Neuron (in vitro differentiated cells): ENCODE measurements at regions not wholly inside any gene's neighbourhood (a gene's known extent, or its start where the extent isn't known, plus 50 kb on each side); places are given as distances from the start of the nearest gene placed in this dataset.

Source experiments
- H2AFZ ChIP-seq: one replicate; pipeline ENCODE4 v1.6.1; 2013; ENCODE audit warnings: low read depth, mild to moderate bottlenecking, inconsistent platforms, low read length, moderate library complexity
- H3K27me3 ChIP-seq: one replicate; pipeline ENCODE4 v1.6.1; 2013; ENCODE audit warnings: low read length; ENCODE audit not compliant: insufficient read depth
- H3K36me3 ChIP-seq: one replicate; pipeline ENCODE4 v1.6.1; 2013; ENCODE audit warnings: low read length; ENCODE audit not compliant: insufficient read depth
- H3K4me1 ChIP-seq: one replicate; pipeline ENCODE4 v1.6.1; 2013; ENCODE audit warnings: low read length; ENCODE audit not compliant: insufficient read depth
- H3K4me3 ChIP-seq: 2 replicates; pipeline ENCODE4 v1.5.1; 2013; ENCODE audit warnings: mild to moderate bottlenecking, low read length, moderate library complexity
- H3K9me3 ChIP-seq: one replicate; pipeline ENCODE4 v1.6.1; 2013; ENCODE audit warnings: low read length

DNA sequence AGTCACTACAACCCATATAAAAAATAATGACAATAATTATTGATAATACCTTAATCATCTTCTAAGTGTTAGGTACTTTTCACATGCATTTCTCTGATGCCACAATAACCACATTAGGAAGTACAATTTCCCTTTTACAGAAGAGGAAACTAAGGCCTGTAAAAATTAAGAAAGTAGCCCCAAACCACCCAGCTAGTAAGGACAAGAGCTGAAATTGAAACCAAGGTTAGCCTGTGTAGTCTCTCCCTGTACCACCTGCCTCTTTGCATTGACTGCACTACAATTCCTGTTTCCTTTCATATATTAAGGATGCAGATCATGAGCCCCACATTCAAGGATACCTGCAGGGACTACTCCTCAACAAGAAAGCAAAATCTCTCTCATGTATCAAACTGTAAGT, 288.8 kb downstream of the GPATCH2 start:
- Histone ChIP-seq H3K4me3 (no peak overlapping the region), H3K9me3 (no peaks in the 10 kb centered on the region), H3K4me1 (peaks cover 3% of the 10 kb centered on the region), H3K36me3 (no peaks in the 10 kb centered on the region), H3K27me3 (no peaks in the 10 kb centered on the region), H2AFZ (no peak overlapping the region)

DNA sequence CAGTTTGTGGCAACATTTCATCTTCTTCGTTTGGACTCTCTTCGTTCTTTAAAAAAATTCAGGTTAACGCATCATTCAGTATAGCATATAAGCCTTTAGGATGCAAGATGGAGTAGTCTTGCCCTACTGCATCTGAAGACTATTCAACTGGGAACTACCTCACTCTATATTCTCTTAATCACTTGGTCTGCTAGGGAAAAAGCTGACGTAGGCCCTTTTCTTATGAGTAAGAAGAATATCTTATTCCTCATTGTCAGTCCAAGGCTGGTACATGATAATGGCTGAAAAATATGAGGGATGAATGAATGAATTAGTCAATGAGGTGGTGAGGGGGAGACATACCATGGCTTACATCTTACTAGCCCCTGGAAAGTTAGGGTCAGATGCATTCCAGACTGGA, 294.2 kb downstream of the GPATCH2 start:
- Histone ChIP-seq H2AFZ (no peak overlapping the region), H3K4me1 (no peaks in the 10 kb centered on the region), H3K9me3 (no peaks in the 10 kb centered on the region), H3K36me3 (no peaks in the 10 kb centered on the region), H3K4me3 (no peak overlapping the region), H3K27me3 (no peaks in the 10 kb centered on the region)

DNA sequence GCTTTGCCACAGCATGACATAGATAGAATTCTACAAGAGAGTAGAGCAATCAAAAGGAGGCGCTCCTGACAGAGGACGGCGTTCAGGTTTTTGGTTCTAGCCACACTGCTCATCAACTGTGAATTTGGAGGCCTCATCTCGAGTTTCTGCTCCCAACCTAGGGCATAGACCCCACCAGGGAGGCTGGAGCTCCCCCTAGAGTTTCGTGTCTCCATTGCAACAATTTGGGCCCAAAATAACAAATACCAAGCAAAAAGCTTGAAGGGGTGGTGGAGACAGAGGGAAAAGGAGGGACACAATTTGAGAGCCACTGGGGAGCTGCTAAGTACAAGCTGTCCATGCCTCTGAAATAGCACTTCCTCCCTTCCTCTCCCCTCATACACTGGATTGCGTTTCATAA, 297.0 kb downstream of the GPATCH2 start:
- Histone ChIP-seq H3K27me3 (no peaks in the 10 kb centered on the region), H3K4me1 (no peaks in the 10 kb centered on the region), H3K36me3 (no peaks in the 10 kb centered on the region), H3K4me3 (no peak overlapping the region), H3K9me3 (no peaks in the 10 kb centered on the region), H2AFZ (no peak overlapping the region)

DNA sequence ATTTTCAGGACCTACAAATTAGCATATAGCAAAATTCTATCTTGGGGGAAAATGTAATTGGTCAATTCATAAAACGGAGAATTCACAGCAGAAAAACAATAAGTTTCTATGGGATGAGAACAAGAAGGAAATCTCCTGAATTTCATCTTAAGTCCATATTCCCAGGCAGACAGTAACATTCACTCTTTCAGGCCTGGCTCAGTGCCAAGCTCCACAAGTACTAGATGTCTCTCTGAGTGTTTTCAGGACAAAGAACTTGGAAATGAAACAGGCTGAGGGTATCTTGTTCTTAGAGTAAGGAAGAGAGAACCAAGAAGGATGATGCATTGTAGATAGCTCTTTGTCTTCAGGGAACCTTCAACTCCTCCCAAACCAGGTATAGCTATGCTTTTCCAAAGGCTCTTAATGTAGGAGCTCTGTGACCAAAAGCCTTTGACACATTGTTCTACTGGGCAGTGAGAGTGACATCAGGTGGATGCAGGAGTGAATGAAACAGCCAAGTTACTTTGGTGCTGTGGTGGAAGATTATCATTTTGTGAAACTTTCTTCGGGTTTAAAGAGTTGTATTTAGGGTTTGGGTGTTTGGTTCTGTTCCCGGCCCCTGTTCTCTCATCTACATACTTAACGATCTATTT, 298.3 kb downstream of the GPATCH2 start:
- Histone ChIP-seq H3K36me3 (no peaks in the 10 kb centered on the region), H3K4me1 (no peaks in the 10 kb centered on the region), H3K27me3 (no peaks in the 10 kb centered on the region)

DNA sequence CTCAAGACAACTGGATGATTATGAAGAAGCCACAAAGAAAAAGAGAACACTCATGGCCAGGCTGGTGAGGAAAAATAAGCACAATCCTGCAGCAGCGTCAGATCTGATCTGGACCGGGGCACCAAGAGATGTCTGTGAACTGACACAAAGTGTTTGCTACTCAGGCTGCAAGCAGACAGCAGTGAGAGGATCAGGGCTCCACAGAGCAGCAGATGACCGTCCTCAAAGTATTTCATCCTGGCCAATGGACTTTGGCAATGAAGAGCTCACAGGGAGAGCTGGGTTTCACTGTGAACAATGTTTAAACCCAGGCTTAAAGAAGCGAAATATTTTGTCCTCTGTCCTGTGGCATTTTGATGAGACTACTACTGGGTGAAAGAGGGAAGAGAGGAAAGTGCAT, 299.2 kb downstream of the GPATCH2 start:
- no peak overlapping the region for H2AFZ ChIP-seq
- H3K4me1 ChIP-seq: no peaks in the 10 kb centered on the region
- H3K4me3 ChIP-seq: no peak overlapping the region
- no peaks in the 10 kb centered on the region for H3K27me3 ChIP-seq
- H3K36me3 ChIP-seq: no peaks in the 10 kb centered on the region
- H3K9me3 ChIP-seq: no peaks in the 10 kb centered on the region

More for the DNA sequence above, 298.3 kb downstream of the GPATCH2 start:
- no peaks in the 10 kb centered on the region for H3K9me3 ChIP-seq
- no peak overlapping the region for H2AFZ ChIP-seq
- no peak overlapping the region for H3K4me3 ChIP-seq

DNA sequence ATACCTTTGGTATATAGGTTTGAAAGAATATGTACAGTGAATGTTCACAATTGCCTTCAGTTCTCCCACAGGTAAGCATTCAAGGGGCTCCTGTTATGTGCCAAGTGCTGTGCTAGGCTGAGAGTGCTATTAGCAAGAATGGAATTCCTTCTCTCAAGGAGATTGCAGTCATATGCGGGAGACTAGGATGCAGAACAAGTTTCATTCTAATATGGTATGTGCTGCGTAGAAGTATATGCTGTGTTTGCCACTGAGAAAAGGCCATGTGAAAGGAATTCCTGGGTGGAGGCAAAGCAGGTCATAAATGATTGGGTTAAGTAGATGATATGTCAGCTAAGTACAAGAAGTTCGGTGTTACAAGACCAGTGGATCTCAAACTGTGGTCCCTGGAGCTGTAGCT, 303.0 kb downstream of the GPATCH2 start:
- H3K4me1 ChIP-seq: no peaks in the 10 kb centered on the region
- no peak overlapping the region for H2AFZ ChIP-seq
- no peaks in the 10 kb centered on the region for H3K36me3 ChIP-seq
- H3K27me3 ChIP-seq: no peaks in the 10 kb centered on the region
- no peak overlapping the region for H3K4me3 ChIP-seq
- H3K9me3 ChIP-seq: no peaks in the 10 kb centered on the region

DNA sequence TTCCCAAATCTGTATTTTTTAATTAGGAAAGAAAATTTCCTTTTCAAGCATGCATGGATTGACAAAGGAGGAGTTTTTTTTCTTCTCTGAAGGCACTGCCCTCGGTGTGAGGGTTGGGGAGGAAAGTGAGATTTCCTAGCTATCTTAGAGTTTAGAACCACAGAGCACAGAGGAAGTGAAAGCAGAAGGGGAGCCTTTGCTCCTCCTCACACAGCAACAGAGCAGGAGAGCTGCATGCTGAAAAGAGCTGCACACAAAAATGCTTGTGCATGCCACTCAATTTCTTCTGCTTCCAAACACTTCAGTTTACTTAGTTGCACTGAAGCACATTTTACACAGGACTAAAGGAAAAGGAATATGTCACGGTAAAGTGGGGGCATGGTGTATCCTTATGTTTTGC, 308.1 kb downstream of the GPATCH2 start:
- Histone ChIP-seq H3K4me3 (no peak overlapping the region), H3K4me1 (no peaks in the 10 kb centered on the region), H3K9me3 (no peaks in the 10 kb centered on the region), H3K27me3 (no peaks in the 10 kb centered on the region), H2AFZ (no peak overlapping the region), H3K36me3 (no peaks in the 10 kb centered on the region)

DNA sequence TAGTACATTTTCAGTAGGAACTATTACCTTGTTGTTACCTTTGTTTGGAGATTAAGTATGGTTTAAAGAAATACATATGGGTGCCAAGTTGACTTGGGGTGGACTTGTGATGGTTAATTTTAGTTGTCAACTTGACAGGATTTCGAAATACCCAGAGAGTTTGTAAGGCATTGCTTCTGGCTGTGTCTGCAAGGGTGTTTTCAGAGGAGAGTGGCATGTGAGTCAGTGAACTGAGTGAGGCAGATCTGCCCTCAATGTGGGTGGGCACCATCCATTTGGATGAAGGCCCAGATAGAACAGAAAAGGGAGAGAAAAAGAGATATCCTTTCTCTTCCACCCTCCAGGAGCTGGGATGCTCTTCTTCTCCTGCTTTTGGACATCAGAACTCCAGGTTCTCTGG, 315.5 kb downstream of the GPATCH2 start:
- Histone ChIP-seq H3K4me3 (no peak overlapping the region), H3K36me3 (no peaks in the 10 kb centered on the region), H3K27me3 (no peaks in the 10 kb centered on the region), H3K4me1 (no peaks in the 10 kb centered on the region), H2AFZ (no peak overlapping the region), H3K9me3 (no peaks in the 10 kb centered on the region)

DNA sequence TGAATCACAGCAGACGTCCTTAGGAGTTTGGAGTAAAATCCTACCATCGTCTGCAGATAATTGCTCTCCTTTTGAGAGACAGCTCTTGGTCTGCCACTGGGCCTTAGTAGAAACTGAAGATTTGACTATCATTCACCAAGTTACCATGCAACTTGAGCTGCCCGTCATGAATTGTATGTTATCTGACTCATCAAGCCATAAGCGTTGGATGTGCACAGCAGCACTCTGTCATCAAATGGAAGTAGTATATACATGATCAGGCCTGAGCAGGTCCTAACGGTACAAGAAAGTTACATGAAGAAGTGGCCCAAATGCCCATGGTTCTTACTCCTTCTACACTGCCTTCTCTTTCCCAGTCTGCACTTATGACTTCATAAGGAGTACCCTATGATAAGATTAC, 317.8 kb downstream of the GPATCH2 start:
- no peaks in the 10 kb centered on the region for H3K4me1 ChIP-seq
- no peaks in the 10 kb centered on the region for H3K9me3 ChIP-seq
- H3K36me3 ChIP-seq: no peaks in the 10 kb centered on the region
- H3K4me3 ChIP-seq: no peak overlapping the region
- no peak overlapping the region for H2AFZ ChIP-seq
- H3K27me3 ChIP-seq: no peaks in the 10 kb centered on the region

DNA sequence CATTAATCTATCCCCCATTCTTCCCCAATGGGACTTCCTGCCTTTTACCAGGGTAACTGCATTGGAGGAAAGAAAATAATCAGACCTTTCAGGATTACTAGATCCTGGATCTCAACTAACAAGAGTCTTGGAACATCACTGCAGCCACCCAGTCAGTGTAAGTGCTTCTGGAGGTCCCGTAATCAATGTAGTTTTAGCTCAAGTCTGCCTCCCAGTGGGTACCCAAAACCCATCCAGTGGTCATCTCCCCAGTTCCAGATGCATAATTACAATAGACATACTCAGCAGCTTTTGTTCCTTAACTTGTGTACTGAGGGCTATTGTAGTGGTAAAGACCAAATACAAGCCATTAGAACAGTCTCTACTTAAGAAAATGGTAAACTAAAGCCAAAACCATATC, 319.1 kb downstream of the GPATCH2 start:
- H3K4me3 ChIP-seq: no peak overlapping the region
- H2AFZ ChIP-seq: no peak overlapping the region
- H3K27me3 ChIP-seq: no peaks in the 10 kb centered on the region
- H3K4me1 ChIP-seq: no peaks in the 10 kb centered on the region
- no peaks in the 10 kb centered on the region for H3K9me3 ChIP-seq
- H3K36me3 ChIP-seq: no peaks in the 10 kb centered on the region

DNA sequence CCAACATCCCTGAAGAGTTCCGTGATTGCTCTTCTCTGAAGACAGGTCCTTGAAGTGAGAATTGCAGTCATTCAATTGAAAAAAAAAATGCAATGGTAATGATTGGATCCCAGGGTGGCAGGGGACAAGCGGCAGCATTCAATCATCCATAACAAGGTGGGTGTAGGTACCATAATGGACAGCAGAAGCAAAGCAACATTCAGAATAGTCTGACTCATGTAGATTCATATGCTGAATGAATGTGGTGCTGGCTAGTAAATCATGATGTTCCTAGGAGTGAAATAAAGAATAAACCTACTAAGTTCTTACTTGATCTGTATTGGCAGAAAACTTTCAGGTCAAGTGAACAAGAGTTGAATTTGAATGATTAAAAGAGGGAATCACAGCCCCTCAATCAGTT, 319.6 kb downstream of the GPATCH2 start:
- no peak overlapping the region for H3K4me3 ChIP-seq
- H3K36me3 ChIP-seq: no peaks in the 10 kb centered on the region
- no peaks in the 10 kb centered on the region for H3K9me3 ChIP-seq
- H3K27me3 ChIP-seq: no peaks in the 10 kb centered on the region
- H2AFZ ChIP-seq: no peak overlapping the region
- no peaks in the 10 kb centered on the region for H3K4me1 ChIP-seq

DNA sequence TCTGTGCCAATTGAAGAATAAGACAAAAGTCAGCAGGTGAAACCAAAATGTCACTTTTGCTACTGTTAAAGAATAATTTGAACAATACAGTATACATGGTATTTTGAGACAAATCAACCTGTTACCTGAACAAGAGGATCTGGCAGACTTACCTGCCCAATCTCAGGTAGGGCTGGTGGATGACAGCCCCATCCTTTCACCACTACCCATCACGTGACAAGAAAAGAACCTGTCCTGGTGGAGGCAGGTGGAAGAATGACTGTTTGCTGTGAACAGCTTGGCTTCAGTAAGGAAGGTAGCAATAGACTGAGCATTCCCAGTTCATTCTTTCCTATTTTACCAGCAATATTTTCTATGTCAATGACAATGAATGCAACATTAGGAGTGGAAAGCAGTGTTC, 349.6 kb downstream of the GPATCH2 start:
- Histone ChIP-seq H2AFZ (no peak overlapping the region), H3K36me3 (no peaks in the 10 kb centered on the region), H3K27me3 (no peaks in the 10 kb centered on the region), H3K4me3 (no peak overlapping the region), H3K9me3 (no peaks in the 10 kb centered on the region), H3K4me1 (no peaks in the 10 kb centered on the region)

DNA sequence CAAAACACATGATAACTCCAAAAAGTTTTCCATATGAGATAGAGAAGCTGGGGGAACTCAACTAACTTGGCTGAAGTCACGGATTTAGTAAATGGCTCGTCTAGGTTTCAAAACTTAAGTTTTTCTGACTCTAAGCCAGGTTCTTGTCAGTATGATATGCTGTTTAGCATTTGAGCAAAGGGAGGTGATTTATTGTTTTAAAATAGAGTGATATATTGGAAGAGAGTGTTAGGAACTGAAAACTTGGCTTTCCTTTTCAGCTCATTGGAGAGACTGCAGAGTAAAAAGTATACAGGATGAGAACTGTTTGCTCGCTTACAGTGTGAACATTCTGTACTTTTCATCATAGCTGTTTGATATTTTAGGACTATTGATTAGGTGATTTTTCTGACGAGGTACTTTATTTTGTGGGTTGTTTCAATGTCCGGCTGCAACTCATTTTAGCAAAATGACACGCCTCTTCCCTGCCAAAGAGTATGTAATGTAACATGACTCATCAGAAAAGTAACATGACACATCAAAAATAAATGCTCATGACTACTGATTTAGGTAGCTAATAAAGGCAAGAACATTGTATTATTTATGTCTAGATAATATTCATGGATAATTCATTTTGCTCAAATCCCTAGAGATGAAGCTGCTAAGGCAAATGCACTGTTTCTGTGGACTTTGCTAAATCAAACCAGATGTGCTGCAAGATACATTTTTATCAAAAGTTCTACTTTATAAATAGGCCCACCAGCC, 355.1 kb downstream of the GPATCH2 start:
- H3K36me3 ChIP-seq: no peaks in the 10 kb centered on the region
- no peak overlapping the region for H3K4me3 ChIP-seq
- H2AFZ ChIP-seq: no peak overlapping the region
- no peaks in the 10 kb centered on the region for H3K27me3 ChIP-seq
- no peaks in the 10 kb centered on the region for H3K4me1 ChIP-seq
- no peaks in the 10 kb centered on the region for H3K9me3 ChIP-seq
